Sigmoid colon (tissue), 4 donors: ENCODE measurements at regions not wholly inside any gene's neighbourhood (a gene's known extent, or its start where the extent isn't known, plus 50 kb on each side); places are given as distances from the start of the nearest gene placed in this dataset.

Experiments used
- POLR2A ChIP-seq, 2 donors: fragments of 450-650 bp; IDR thresholded peaks; one replicate each; pipeline ENCODE4 v1.6.1; 2016; ENCODE audit warnings: antibody characterized with exemption in 2 of 2, mild to moderate bottlenecking in 2 of 2, moderate library complexity in 2 of 2
- POLR2AphosphoS5 ChIP-seq, 4 donors: sonication (generic); formaldehyde crosslinking; IDR thresholded peaks; one replicate each; pipeline ENCODE4 v1.6.1; 2017; ENCODE audit warnings: antibody characterized with exemption in 4 of 4

DNA sequence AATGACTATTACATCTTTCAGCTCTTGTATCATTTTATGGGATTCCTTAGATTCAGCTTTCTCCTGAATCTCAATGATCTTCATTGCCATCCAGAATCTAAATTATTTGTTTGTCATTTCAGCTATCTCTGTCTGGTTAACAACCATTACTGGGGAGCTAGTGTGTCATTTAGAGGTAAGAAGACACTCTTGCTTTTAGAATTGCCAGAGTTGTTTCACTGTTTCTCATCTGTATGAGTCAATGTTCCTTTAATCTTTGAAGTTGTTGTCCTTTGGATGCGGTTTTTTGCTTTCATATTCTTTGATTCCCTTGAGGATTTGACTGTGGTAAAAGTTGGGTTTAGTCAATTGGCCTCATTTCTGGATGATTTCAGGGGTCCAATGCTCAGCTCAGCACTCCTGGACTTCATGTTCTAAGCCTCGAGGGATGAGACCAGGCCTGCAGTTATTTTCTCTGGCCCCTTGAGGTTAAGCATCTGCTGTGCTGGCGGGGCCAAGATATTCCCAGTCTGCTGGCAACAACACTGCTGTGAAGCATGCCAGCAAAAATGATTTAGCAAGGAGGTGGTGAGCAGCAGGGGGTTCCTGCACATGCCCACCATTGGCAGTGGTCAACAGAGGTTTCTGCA is 102.4 kb upstream of the PCSK5 start:
- TF ChIP-seq POLR2A (IDR thresholded peaks at IDR 0.05) (no peak), POLR2AphosphoS5 (IDR thresholded peaks at IDR 0.05) (no peak)
